ENCODE measurements at regions not wholly inside any gene's neighbourhood (a gene's known extent, or its start where the extent isn't known, plus 50 kb on each side); places are given as distances from the start of the nearest gene placed in this dataset.

DNA sequence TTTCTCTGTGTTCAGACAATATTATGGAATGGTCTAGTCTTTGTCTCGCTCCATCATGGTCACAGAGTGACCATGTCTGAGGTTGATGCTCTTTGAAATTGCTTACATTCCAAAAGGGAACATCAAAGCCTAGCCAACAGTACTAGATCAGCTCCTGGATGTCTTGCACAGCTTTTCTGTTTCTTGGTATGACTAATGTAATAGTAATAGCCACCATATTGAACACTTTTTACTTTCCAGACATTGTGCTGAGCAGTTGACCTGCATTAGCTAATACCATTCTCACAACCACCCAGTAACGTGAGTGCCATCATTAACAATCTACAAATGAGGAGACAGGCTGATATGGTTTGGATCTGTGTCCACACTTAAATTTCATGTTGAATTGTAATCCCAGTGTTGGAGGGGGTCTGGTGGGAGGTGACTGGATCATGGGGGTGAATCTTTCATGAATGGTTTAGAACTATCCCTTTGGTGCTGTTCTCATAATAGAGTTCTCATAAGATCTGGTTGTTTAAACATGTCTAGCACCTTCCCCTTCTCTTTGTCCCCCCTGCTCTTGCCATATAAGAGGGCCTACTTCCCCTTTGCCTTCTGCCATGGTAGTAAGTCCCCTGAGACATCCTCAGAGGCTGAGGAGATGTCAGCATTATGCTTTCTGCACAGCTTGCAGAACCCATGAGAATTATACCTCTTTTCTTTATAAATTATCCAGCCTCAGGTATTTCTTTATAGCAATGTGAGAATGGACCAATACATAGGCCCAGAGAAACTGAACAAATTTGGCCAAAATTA, 577.5 kb upstream of the CLINT1 start:
- no peak for DNase-seq (ENCODE audit: low spot score)
- ATAC-seq (ENCODE audit: insufficient number of reproducible peaks, low FRiP score, low read depth), result no peak
- Histone ChIP-seq H3K27me3 (replicated peaks; ENCODE audit: insufficient read depth) (no peaks in the 10 kb centered on the region), H3K36me3 (no peaks in the 10 kb centered on the region), H3K9me3 (no peaks in the 10 kb centered on the region), H3K4me3 (no peak overlapping the region), H3K27ac (no peak overlapping the region), H3K4me1 (ENCODE audit: control insufficient read depth in 1 of 2, low read depth in 2 of 2) (no peaks in the 10 kb centered on the region)
- TF ChIP-seq, protein P1, sequence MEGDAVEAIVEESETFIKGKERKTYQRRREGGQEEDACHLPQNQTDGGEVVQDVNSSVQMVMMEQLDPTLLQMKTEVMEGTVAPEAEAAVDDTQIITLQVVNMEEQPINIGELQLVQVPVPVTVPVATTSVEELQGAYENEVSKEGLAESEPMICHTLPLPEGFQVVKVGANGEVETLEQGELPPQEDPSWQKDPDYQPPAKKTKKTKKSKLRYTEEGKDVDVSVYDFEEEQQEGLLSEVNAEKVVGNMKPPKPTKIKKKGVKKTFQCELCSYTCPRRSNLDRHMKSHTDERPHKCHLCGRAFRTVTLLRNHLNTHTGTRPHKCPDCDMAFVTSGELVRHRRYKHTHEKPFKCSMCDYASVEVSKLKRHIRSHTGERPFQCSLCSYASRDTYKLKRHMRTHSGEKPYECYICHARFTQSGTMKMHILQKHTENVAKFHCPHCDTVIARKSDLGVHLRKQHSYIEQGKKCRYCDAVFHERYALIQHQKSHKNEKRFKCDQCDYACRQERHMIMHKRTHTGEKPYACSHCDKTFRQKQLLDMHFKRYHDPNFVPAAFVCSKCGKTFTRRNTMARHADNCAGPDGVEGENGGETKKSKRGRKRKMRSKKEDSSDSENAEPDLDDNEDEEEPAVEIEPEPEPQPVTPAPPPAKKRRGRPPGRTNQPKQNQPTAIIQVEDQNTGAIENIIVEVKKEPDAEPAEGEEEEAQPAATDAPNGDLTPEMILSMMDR (IDR thresholded peaks at IDR 0.05), result no peak

DNA sequence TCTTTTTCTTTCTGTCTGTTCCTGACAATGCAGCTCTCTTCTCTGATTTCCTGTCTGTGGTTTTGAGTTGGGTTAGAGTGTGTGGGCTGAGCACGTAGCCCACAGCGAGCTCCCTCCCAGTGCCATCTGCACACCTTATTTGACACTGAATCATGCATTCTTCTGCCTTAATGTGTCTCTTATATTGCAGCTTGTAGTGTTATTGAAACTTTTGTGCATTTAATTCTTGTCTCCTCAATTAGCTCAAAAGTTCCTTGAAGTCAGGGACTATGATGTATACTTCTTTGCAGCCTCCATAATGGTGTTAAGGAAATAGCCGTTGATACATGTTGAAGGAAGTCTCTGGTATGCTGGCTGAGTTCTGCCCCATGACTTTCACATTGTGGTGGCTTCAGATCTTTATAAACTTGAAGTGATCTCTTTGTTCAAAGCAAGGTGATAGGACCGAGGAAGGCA, 576.2 kb upstream of the CLINT1 start:
- no peak overlapping the region for H3K4me3 ChIP-seq
- TF ChIP-seq, protein P1 (IDR thresholded peaks at IDR 0.05), result no peak
- no peaks in the 10 kb centered on the region for H3K36me3 ChIP-seq
- H3K4me1 ChIP-seq (ENCODE audit: control insufficient read depth in 1 of 2, low read depth in 2 of 2), result no peaks in the 10 kb centered on the region
- no peak for ATAC-seq (ENCODE audit: insufficient number of reproducible peaks, low FRiP score, low read depth)
- no peaks in the 10 kb centered on the region for H3K9me3 ChIP-seq
- no peak for DNase-seq (ENCODE audit: low spot score)
- no peaks in the 10 kb centered on the region for H3K27me3 ChIP-seq (replicated peaks; ENCODE audit: insufficient read depth)
- no peak overlapping the region for H3K27ac ChIP-seq

DNA sequence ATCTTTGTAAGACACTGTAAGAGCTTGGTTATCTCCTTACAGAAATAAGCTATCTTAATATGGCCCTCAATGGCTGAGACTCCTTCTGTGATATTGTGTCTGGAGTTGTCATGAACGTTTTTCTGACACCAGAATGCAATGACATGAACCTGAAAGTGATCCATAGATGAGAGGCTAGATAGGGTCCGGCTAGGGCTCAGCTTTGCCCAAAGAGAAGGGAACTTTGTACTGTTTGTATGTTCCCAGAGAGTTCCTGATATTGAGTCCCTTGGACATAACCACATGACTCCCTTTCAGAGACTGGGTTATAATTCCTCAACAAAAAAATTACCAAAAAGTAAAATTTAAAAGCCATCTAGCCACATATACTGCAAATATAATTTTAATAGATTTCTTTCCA, 575.8 kb upstream of the CLINT1 start:
- TF ChIP-seq, protein P1 (IDR thresholded peaks at IDR 0.05), result no peak
- DNase-seq (ENCODE audit: low spot score) (no peak), ATAC-seq (ENCODE audit: insufficient number of reproducible peaks, low FRiP score, low read depth) (no peak)
- no peaks in the 10 kb centered on the region for H3K36me3 ChIP-seq
- H3K4me1 ChIP-seq (ENCODE audit: control insufficient read depth in 1 of 2, low read depth in 2 of 2), result no peaks in the 10 kb centered on the region
- no peak overlapping the region for H3K4me3 ChIP-seq
- H3K27me3 ChIP-seq (replicated peaks; ENCODE audit: insufficient read depth), result no peaks in the 10 kb centered on the region
- no peaks in the 10 kb centered on the region for H3K9me3 ChIP-seq
- no peak overlapping the region for H3K27ac ChIP-seq

DNA sequence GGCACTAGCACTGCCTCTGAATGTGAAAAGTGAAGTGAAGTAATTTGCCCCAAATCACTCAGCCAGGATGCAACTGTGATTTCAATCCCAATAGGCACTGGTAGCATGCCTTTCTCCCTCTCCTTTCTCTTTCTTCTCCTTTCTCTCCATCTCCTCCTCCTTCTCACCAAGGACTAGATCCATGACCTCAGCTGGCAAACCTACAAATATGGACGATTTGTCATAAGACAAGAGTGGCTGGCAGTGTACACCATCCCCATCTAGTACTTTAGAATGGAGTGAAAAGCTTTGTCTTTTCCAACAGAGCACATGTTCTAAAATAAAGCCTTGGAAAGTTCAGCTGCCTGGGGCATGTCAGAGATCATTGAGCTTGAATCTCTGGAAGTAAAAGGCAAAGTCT, 574.7 kb upstream of the CLINT1 start:
- ATAC-seq (ENCODE audit: insufficient number of reproducible peaks, low FRiP score, low read depth) (no peak), DNase-seq (ENCODE audit: low spot score) (no peak)
- H3K27ac ChIP-seq, result no peak overlapping the region
- no peaks in the 10 kb centered on the region for H3K9me3 ChIP-seq
- H3K4me1 ChIP-seq (ENCODE audit: control insufficient read depth in 1 of 2, low read depth in 2 of 2), result no peaks in the 10 kb centered on the region
- no peaks in the 10 kb centered on the region for H3K27me3 ChIP-seq (replicated peaks; ENCODE audit: insufficient read depth)
- TF ChIP-seq, protein P1 (IDR thresholded peaks at IDR 0.05), result no peak
- H3K4me3 ChIP-seq, result no peak overlapping the region
- no peaks in the 10 kb centered on the region for H3K36me3 ChIP-seq

DNA sequence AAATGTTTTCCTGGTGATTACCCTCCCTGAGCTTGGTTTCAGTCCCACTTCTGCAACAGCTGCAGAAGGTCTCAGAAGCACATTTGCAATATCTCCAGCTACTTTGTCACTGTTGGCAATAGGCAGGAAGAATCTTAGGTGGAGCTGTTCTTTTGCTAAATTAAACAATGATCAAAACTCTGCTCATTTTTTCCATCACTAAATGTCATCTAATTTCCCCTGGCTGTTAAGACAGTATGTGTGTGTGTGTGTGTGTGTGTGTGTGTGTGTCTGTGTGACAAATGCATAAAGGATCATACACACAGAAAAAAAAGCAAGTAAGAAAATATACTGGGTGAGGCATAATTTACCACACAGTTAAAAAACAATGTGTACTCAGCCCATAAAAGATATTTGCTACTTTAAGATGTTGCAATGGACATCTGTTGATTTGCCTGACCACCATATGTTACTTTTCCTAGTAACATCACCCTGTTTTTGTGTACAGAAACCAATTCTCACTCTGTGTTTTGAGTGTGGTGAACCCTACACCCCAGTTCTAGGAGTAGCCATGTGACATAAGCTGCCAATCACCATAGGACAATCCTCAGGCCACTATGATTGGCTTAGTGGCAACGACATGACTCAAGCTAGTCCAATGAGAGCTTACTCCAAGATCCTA, 572.6 kb upstream of the CLINT1 start:
- no peak for DNase-seq (ENCODE audit: low spot score)
- TF ChIP-seq, protein P1 (IDR thresholded peaks at IDR 0.05), result no peak
- H3K4me3 ChIP-seq, result no peak overlapping the region
- H3K4me1 ChIP-seq (ENCODE audit: control insufficient read depth in 1 of 2, low read depth in 2 of 2), result no peaks in the 10 kb centered on the region
- H3K9me3 ChIP-seq, result no peaks in the 10 kb centered on the region
- no peak for ATAC-seq (ENCODE audit: insufficient number of reproducible peaks, low FRiP score, low read depth)
- H3K27ac ChIP-seq, result no peak overlapping the region
- H3K27me3 ChIP-seq (replicated peaks; ENCODE audit: insufficient read depth), result no peaks in the 10 kb centered on the region
- no peaks in the 10 kb centered on the region for H3K36me3 ChIP-seq
